Neural cell (in vitro differentiated cells): ENCODE measurements at regions not wholly inside any gene's neighbourhood (a gene's known extent, or its start where the extent isn't known, plus 50 kb on each side); places are given as distances from the start of the nearest gene placed in this dataset.

Source experiments
- H2AFZ ChIP-seq: fragments of 200-600, 300-800 bp; sonication (generic), shearing (Covaris generic); 2 replicates; pipeline ENCODE4 v1.6.0; 2014; ENCODE audit warnings: low read depth, mild to moderate bottlenecking, antibody characterized with exemption, low read length, moderate library complexity
- H3F3A ChIP-seq: fragments of 200-600 bp; shearing (Covaris generic); 2 replicates; pipeline ENCODE4 v1.6.1; 2016; ENCODE audit warnings: mild to moderate bottlenecking, moderate library complexity, mixed read lengths, antibody characterized with exemption, low read length; ENCODE audit not compliant: insufficient read depth, poor library complexity, severe bottlenecking
- H3K27ac ChIP-seq: fragments of 200-600, 300-800 bp; sonication (generic), shearing (Covaris generic); 2 replicates; pipeline ENCODE4 v1.5.1; 2014; ENCODE audit warnings: mild to moderate bottlenecking, low read length, moderate library complexity
- H3K27me3 ChIP-seq: fragments of 300-800, 200-600 bp; sonication (generic), shearing (Covaris generic); 2 replicates; pipeline ENCODE4 v1.6.0; 2014; ENCODE audit warnings: mild to moderate bottlenecking, low read depth, low read length, moderate library complexity; ENCODE audit not compliant: insufficient read depth
- H3K36me3 ChIP-seq: fragments of 300-800, 200-600 bp; sonication (generic), shearing (Covaris generic); 2 replicates; pipeline ENCODE4 v1.5.1; 2014; ENCODE audit warnings: mild to moderate bottlenecking, antibody characterized with exemption, low read length, moderate library complexity; ENCODE audit not compliant: insufficient read depth
- H3K4me2 ChIP-seq: fragments of 300-800, 200-600 bp; sonication (generic), shearing (Covaris generic); 2 replicates; pipeline ENCODE4 v1.6.0; 2014; ENCODE audit warnings: mild to moderate bottlenecking, low read length
- H3K4me3 ChIP-seq: fragments of 300-800, 200-600 bp; sonication (generic), shearing (Covaris generic); 2 replicates; pipeline ENCODE4 v1.5.1; 2014; ENCODE audit warnings: mild to moderate bottlenecking, low read length, moderate library complexity
- H3K79me2 ChIP-seq: fragments of 200-600 bp; shearing (Covaris generic); replicated peaks from 2 replicates; pipeline ENCODE4 v1.6.0; 2014; ENCODE audit warnings: mild to moderate bottlenecking, low read length, moderate library complexity; ENCODE audit not compliant: insufficient read depth
- H3K9ac ChIP-seq: fragments of 300-800, 200-600 bp; sonication (generic), shearing (Covaris generic); 2 replicates; pipeline ENCODE4 v1.6.1; 2016; ENCODE audit warnings: mild to moderate bottlenecking, low read length, mixed read lengths
- H3K9me2 ChIP-seq: fragments of 200-600 bp; shearing (Covaris generic); 2 replicates; pipeline ENCODE4 v1.6.1; 2016; ENCODE audit warnings: mild to moderate bottlenecking, low read length, mixed read lengths; ENCODE audit not compliant: insufficient read depth
- H3K9me3 ChIP-seq: fragments of 200-600, 300-800 bp; sonication (generic), shearing (Covaris generic); 2 replicates; pipeline ENCODE4 v1.6.1; 2016; ENCODE audit warnings: mild to moderate bottlenecking, mixed run types, low read length, moderate library complexity, mixed read lengths
- H4K20me1 ChIP-seq: fragments of 200-600 bp; shearing (Covaris generic); 2 replicates; pipeline ENCODE4 v1.6.1; 2016; ENCODE audit warnings: mild to moderate bottlenecking, mixed run types; ENCODE audit not compliant: insufficient read depth
- CTCF ChIP-seq: fragments of 450-650 bp; IDR thresholded peaks from 2 replicates; pipeline ENCODE4 v1.5.1; 2014; ENCODE audit warnings: antibody characterized with exemption, mild to moderate bottlenecking, moderate library complexity; ENCODE audit not compliant: poor library complexity, severe bottlenecking
- EP300 ChIP-seq: fragments of 450-650 bp; conservative IDR thresholded peaks from 2 replicates; pipeline ENCODE4 v1.6.1; 2014; ENCODE audit warnings: antibody characterized with exemption, mild to moderate bottlenecking, moderate library complexity; ENCODE audit not compliant: poor library complexity, severe bottlenecking
- EZH2 ChIP-seq: fragments of 200-600, 300-800 bp; shearing (Covaris generic), sonication (generic); IDR thresholded peaks from 2 replicates; pipeline ENCODE4 v1.6.1; 2014; ENCODE audit warnings: antibody characterized with exemption, low read length, borderline replicate concordance, mild to moderate bottlenecking; ENCODE audit not compliant: insufficient read depth, poor library complexity, severe bottlenecking
- MXI1 ChIP-seq: fragments of 450-650 bp; conservative IDR thresholded peaks from 2 replicates; pipeline ENCODE4 v1.6.1; 2014; ENCODE audit warnings: antibody characterized with exemption, mild to moderate bottlenecking; ENCODE audit not compliant: poor library complexity, severe bottlenecking
- POLR2AphosphoS5 ChIP-seq: IDR thresholded peaks from 2 replicates; pipeline ENCODE4 v1.6.1; 2012
- RAD21 ChIP-seq: fragments of 450-650 bp; conservative IDR thresholded peaks from 2 replicates; pipeline ENCODE4 v1.6.1; 2014; ENCODE audit warnings: antibody characterized with exemption, mild to moderate bottlenecking, moderate library complexity
- REST ChIP-seq: IDR thresholded peaks from 2 replicates; pipeline ENCODE4 v1.6.1; 2012; ENCODE audit warnings: borderline replicate concordance
- SMC3 ChIP-seq: fragments of 450-650 bp; conservative IDR thresholded peaks from 2 replicates; pipeline ENCODE4 v1.6.1; 2014; ENCODE audit warnings: antibody characterized with exemption, mild to moderate bottlenecking, moderate library complexity; ENCODE audit not compliant: poor library complexity
- TAF1 ChIP-seq: IDR thresholded peaks from 2 replicates; pipeline ENCODE4 v1.6.1; 2012; ENCODE audit warnings: low read depth

- no peaks in the 10 kb centered on the region for H3K27me3 ChIP-seq
Observed at GRCh38 chr13:40398065-40398464, 268.4 kb downstream of the FOXO1 start.

GRCh38 chr13:40399756-40400155, 266.7 kb downstream of the FOXO1 start:
- H3K27me3 ChIP-seq: no peaks in the 10 kb centered on the region
- H2AFZ ChIP-seq: no peak overlapping the region
- H3K4me2 ChIP-seq: no peak overlapping the region
- H3K27ac ChIP-seq: no peak overlapping the region
- no peak overlapping the region for H3K4me3 ChIP-seq
- H3K9me2 ChIP-seq: no peaks in the 10 kb centered on the region
- H4K20me1 ChIP-seq: no peaks in the 10 kb centered on the region
- H3K9me3 ChIP-seq: no peaks in the 10 kb centered on the region
- no peaks in the 10 kb centered on the region for H3F3A ChIP-seq
- H3K36me3 ChIP-seq: no peaks in the 10 kb centered on the region
- no peaks in the 10 kb centered on the region for H3K79me2 ChIP-seq
- H3K9ac ChIP-seq: no peak overlapping the region
- no peak for TF ChIP-seq SMC3
- no peak for TF ChIP-seq EZH2
- no peak for TF ChIP-seq CTCF
- TF ChIP-seq EP300: no peak
- no peak for TF ChIP-seq REST
- TF ChIP-seq POLR2AphosphoS5: no peak
- TF ChIP-seq TAF1: no peak

More at GRCh38 chr13:40398065-40398464, 268.4 kb downstream of the FOXO1 start:
- H3F3A ChIP-seq: no peaks in the 10 kb centered on the region
- no peaks in the 10 kb centered on the region for H3K36me3 ChIP-seq
- TF ChIP-seq SMC3 (no peak), POLR2AphosphoS5 (no peak), MXI1 (no peak), TAF1 (no peak), CTCF (no peak), REST (no peak), RAD21 (no peak), EP300 (no peak), EZH2 (no peak)
- H2AFZ ChIP-seq: no peak overlapping the region
- no peak overlapping the region for H3K27ac ChIP-seq
- no peak overlapping the region for H3K9ac ChIP-seq
- no peaks in the 10 kb centered on the region for H3K9me2 ChIP-seq
- no peaks in the 10 kb centered on the region for H3K9me3 ChIP-seq
- H4K20me1 ChIP-seq: no peaks in the 10 kb centered on the region
- H3K4me2 ChIP-seq: no peak overlapping the region
- no peak overlapping the region for H3K4me3 ChIP-seq
- no peaks in the 10 kb centered on the region for H3K79me2 ChIP-seq
